SK-N-SH treated with all-trans-retinoic acid at 6 μM for 48 hours (cell line): ENCODE measurements at regions not wholly inside any gene's neighbourhood (a gene's known extent, or its start where the extent isn't known, plus 50 kb on each side); places are given as distances from the start of the nearest gene placed in this dataset.

Experiments
- ATAC-seq: fragments of 200-7000 bp; cut with Tn5 transposase; 3 replicates; pipeline ENCODE4 v1.9.1; 2020; ENCODE audit warnings: mild to moderate bottlenecking, moderate library complexity
- BACH2 ChIP-seq: fragments of 250-450 bp; sonication (Bioruptor Pico); IDR thresholded peaks from 2 replicates; pipeline ENCODE4 v1.9.0; 2021; ENCODE audit warnings: mild to moderate bottlenecking, borderline replicate concordance
- CREB5 ChIP-seq: fragments of 250-450 bp; sonication (Bioruptor Pico); IDR thresholded peaks from 2 replicates; pipeline ENCODE4 v1.5.1; 2020; ENCODE audit warnings: low read depth, mild to moderate bottlenecking, moderate library complexity
- CSRNP3 ChIP-seq: fragments of 250-450 bp; sonication (Bioruptor Pico); IDR thresholded peaks from 2 replicates; pipeline ENCODE4 v1.5.1; 2021; ENCODE audit warnings: mild to moderate bottlenecking, moderate library complexity
- ESRRG ChIP-seq: fragments of 250-450 bp; sonication (Bioruptor Pico); IDR thresholded peaks from 2 replicates; pipeline ENCODE4 v1.6.1; 2021; ENCODE audit warnings: mild to moderate bottlenecking
- GLIS3 ChIP-seq: fragments of 250-450 bp; sonication (Bioruptor Pico); IDR thresholded peaks from 2 replicates; pipeline ENCODE4 v1.5.0; 2020; ENCODE audit warnings: mild to moderate bottlenecking, moderate library complexity
- ISL1 ChIP-seq: fragments of 250-450 bp; sonication (Bioruptor Pico); IDR thresholded peaks from 2 replicates; pipeline ENCODE4 v2.1.2; 2022; ENCODE audit warnings: mild to moderate bottlenecking, moderate library complexity
- OSR1 ChIP-seq: fragments of 250-450 bp; sonication (Bioruptor Pico); IDR thresholded peaks from 2 replicates; pipeline ENCODE4 v1.8.0; 2022; ENCODE audit warnings: moderate library complexity, mild to moderate bottlenecking, inconsistent platforms
- PATZ1 ChIP-seq: fragments of 250-450 bp; sonication (Bioruptor Pico); IDR thresholded peaks from 2 replicates; pipeline ENCODE4 v1.8.0; 2020; ENCODE audit warnings: mild to moderate bottlenecking, moderate library complexity, borderline replicate concordance
- POU6F1 ChIP-seq: fragments of 250-450 bp; sonication (Bioruptor Pico); IDR thresholded peaks from 2 replicates; pipeline ENCODE4 v1.8.0; 2021; ENCODE audit warnings: low read depth, mild to moderate bottlenecking, moderate library complexity, borderline replicate concordance
- PPARA ChIP-seq: fragments of 250-450 bp; sonication (Bioruptor Pico); IDR thresholded peaks from 2 replicates; pipeline ENCODE4 v1.5.0; 2020; ENCODE audit warnings: mild to moderate bottlenecking, borderline replicate concordance
- RARB ChIP-seq: fragments of 250-450 bp; sonication (Bioruptor Pico); IDR thresholded peaks from 2 replicates; pipeline ENCODE4 v1.8.0; 2021; ENCODE audit warnings: mild to moderate bottlenecking, moderate library complexity
- SNAI2 ChIP-seq: fragments of 250-450 bp; sonication (Bioruptor Pico); IDR thresholded peaks from 2 replicates; pipeline ENCODE4 v1.5.0; 2020; ENCODE audit warnings: mild to moderate bottlenecking, moderate library complexity
- TCF4 ChIP-seq: fragments of 250-450 bp; sonication (Bioruptor Pico); IDR thresholded peaks from 2 replicates; pipeline ENCODE4 v1.8.0; 2021; ENCODE audit warnings: mild to moderate bottlenecking, moderate library complexity, borderline replicate concordance
- TOX ChIP-seq: fragments of 250-450 bp; sonication (Bioruptor Pico); IDR thresholded peaks from 2 replicates; pipeline ENCODE4 v1.8.0; 2021; ENCODE audit warnings: mild to moderate bottlenecking, moderate library complexity, borderline replicate concordance
- TSHZ2 ChIP-seq: fragments of 250-450 bp; sonication (Bioruptor Pico); IDR thresholded peaks from 2 replicates; pipeline ENCODE4 v1.5.0; 2020; ENCODE audit warnings: mild to moderate bottlenecking, moderate library complexity
- ZC3H10 ChIP-seq: fragments of 250-450 bp; sonication (Bioruptor Pico); IDR thresholded peaks from 2 replicates; pipeline ENCODE4 v1.5.1; 2021; ENCODE audit warnings: mild to moderate bottlenecking, moderate library complexity
- ZFP3 ChIP-seq: fragments of 250-450 bp; sonication (Bioruptor Pico); IDR thresholded peaks from 2 replicates; pipeline ENCODE4 v1.5.0; 2020; ENCODE audit warnings: mild to moderate bottlenecking, moderate library complexity
- ZFP30 ChIP-seq: fragments of 450-650 bp; formaldehyde crosslinking; IDR thresholded peaks from 2 replicates; pipeline ENCODE4 v1.5.0; 2022; ENCODE audit warnings: mild to moderate bottlenecking, moderate library complexity
- ZNF565 ChIP-seq: fragments of 450-650 bp; formaldehyde crosslinking; conservative IDR thresholded peaks from 2 replicates; pipeline ENCODE4 v1.5.0; 2020; ENCODE audit warnings: low read depth, mild to moderate bottlenecking, moderate library complexity
- ZNF70 ChIP-seq: fragments of 450-650 bp; formaldehyde crosslinking; IDR thresholded peaks from 2 replicates; pipeline ENCODE4 v1.5.0; 2020; ENCODE audit warnings: mild to moderate bottlenecking, moderate library complexity
- ZNF8 ChIP-seq: fragments of 450-650 bp; formaldehyde crosslinking; IDR thresholded peaks from 2 replicates; pipeline ENCODE4 v1.5.0; 2020; ENCODE audit warnings: mild to moderate bottlenecking, moderate library complexity

- no peak for TF ChIP-seq POU6F1
- TF ChIP-seq TSHZ2 (CRISPR knock-in tag) = no peak
These were observed 69.8 kb upstream of the IRX3 start (continued) for GRCh38 chr16:54356391-54356790.

- no peak for TF ChIP-seq POU6F1
- no peak for TF ChIP-seq TCF4 (CRISPR knock-in tag)
- no peak for TF ChIP-seq TOX (CRISPR knock-in tag)
- TF ChIP-seq RARB (CRISPR knock-in tag) = no peak
- TF ChIP-seq ZNF565 = no peak
- TF ChIP-seq PPARA (CRISPR knock-in tag) = no peak
- no peak for TF ChIP-seq ZNF70 (CRISPR knock-in tag)
- no peak for TF ChIP-seq PATZ1 (CRISPR knock-in tag)
- TF ChIP-seq ISL1 (CRISPR knock-in tag) = no peak
- no peak for TF ChIP-seq ESRRG (CRISPR knock-in tag)
- TF ChIP-seq ZNF8 = no peak
- TF ChIP-seq BACH2 (CRISPR knock-in tag) = no peak
- TF ChIP-seq CREB5 (CRISPR knock-in tag) = no peak
- TF ChIP-seq ZFP3 (CRISPR knock-in tag) = no peak
- no peak for TF ChIP-seq CSRNP3 (CRISPR knock-in tag)
- TF ChIP-seq ZFP30 (CRISPR knock-in tag) = no peak
- no peak for TF ChIP-seq SNAI2 (CRISPR knock-in tag)
- no peak for ATAC-seq
These were observed 68.7 kb upstream of the IRX3 start for GRCh38 chr16:54355251-54355650.

- TF ChIP-seq BACH2 (CRISPR knock-in tag) (no peak), ISL1 (CRISPR knock-in tag) (no peak), PPARA (CRISPR knock-in tag) (no peak)
- TF ChIP-seq, all 23 proteins: peak for 0
- no peak for ATAC-seq
These were observed 66.5 kb upstream of the IRX3 start for GRCh38 chr16:54353097-54353496.

GRCh38 chr16:54351171-54351570 is 64.6 kb upstream of the IRX3 start:
- ATAC-seq = no peak
- TF ChIP-seq ZNF70 (CRISPR knock-in tag) (no peak), CREB5 (CRISPR knock-in tag) (no peak), CSRNP3 (CRISPR knock-in tag) (no peak), PATZ1 (CRISPR knock-in tag) (no peak), GLIS3 (CRISPR knock-in tag) (no peak), OSR1 (CRISPR knock-in tag) (no peak), ZC3H10 (CRISPR knock-in tag) (no peak)
